Sigmoid colon (tissue), 4 donors: ENCODE measurements at regions not wholly inside any gene's neighbourhood (a gene's known extent, or its start where the extent isn't known, plus 50 kb on each side); places are given as distances from the start of the nearest gene placed in this dataset.

Experiments
- CTCF ChIP-seq, 4 experiments: fragments of 450-650 bp in 3 of 4; fragments of 200-600 bp in 1 of 4; IDR thresholded peaks; one replicate each; pipeline ENCODE4 v1.5.1; 2016 to 2019; ENCODE audit warnings: antibody characterized with exemption in 4 of 4, mild to moderate bottlenecking in 3 of 4, moderate library complexity in 2 of 4
- EP300 ChIP-seq, 4 donors: sonication (generic); formaldehyde crosslinking; IDR thresholded peaks; one replicate each; pipeline ENCODE4 v1.6.1; 2017; ENCODE audit warnings: antibody characterized with exemption in 4 of 4
- POLR2A ChIP-seq, 2 donors: fragments of 450-650 bp; IDR thresholded peaks; one replicate each; pipeline ENCODE4 v1.6.1; 2016; ENCODE audit warnings: antibody characterized with exemption in 2 of 2, mild to moderate bottlenecking in 2 of 2, moderate library complexity in 2 of 2
- POLR2AphosphoS5 ChIP-seq, 4 donors: sonication (generic); formaldehyde crosslinking; IDR thresholded peaks; one replicate each; pipeline ENCODE4 v1.6.1; 2017; ENCODE audit warnings: antibody characterized with exemption in 4 of 4

- TF ChIP-seq CTCF (IDR thresholded peaks at IDR 0.05) (no peak), POLR2A (IDR thresholded peaks at IDR 0.05) (no peak), POLR2AphosphoS5 (IDR thresholded peaks at IDR 0.05) (no peak), EP300 (IDR thresholded peaks at IDR 0.05) (no peak)
Observed at GRCh38 chrX:15988661-15989603, 134.3 kb upstream of the AP1S2 start.
